SK-N-SH treated with all-trans-retinoic acid at 6 μM for 48 hours (cell line): ENCODE measurements at regions not wholly inside any gene's neighbourhood (a gene's known extent, or its start where the extent isn't known, plus 50 kb on each side); places are given as distances from the start of the nearest gene placed in this dataset.

Experiments used
- BACH2 ChIP-seq: fragments of 250-450 bp; sonication (Bioruptor Pico); IDR thresholded peaks from 2 replicates; pipeline ENCODE4 v1.9.0; 2021; ENCODE audit warnings: mild to moderate bottlenecking, borderline replicate concordance
- CSDC2 ChIP-seq: fragments of 250-450 bp; sonication (Bioruptor Pico); IDR thresholded peaks from 2 replicates; pipeline ENCODE4 v1.5.0; 2020; ENCODE audit warnings: mild to moderate bottlenecking, moderate library complexity
- SNAI2 ChIP-seq: fragments of 250-450 bp; sonication (Bioruptor Pico); IDR thresholded peaks from 2 replicates; pipeline ENCODE4 v1.5.0; 2020; ENCODE audit warnings: mild to moderate bottlenecking, moderate library complexity
- TCF4 ChIP-seq: fragments of 250-450 bp; sonication (Bioruptor Pico); IDR thresholded peaks from 2 replicates; pipeline ENCODE4 v1.8.0; 2021; ENCODE audit warnings: mild to moderate bottlenecking, moderate library complexity, borderline replicate concordance
- TOX ChIP-seq: fragments of 250-450 bp; sonication (Bioruptor Pico); IDR thresholded peaks from 2 replicates; pipeline ENCODE4 v1.8.0; 2021; ENCODE audit warnings: mild to moderate bottlenecking, moderate library complexity, borderline replicate concordance
- ZFP3 ChIP-seq: fragments of 250-450 bp; sonication (Bioruptor Pico); IDR thresholded peaks from 2 replicates; pipeline ENCODE4 v1.5.0; 2020; ENCODE audit warnings: mild to moderate bottlenecking, moderate library complexity
- TF ChIP-seq, protein P1 (sequence below): fragments of 250-450 bp; sonication (Bioruptor Pico); IDR thresholded peaks from 2 replicates; pipeline ENCODE4 v1.5.1; 2021; ENCODE audit warnings: mild to moderate bottlenecking, moderate library complexity
- TF ChIP-seq, protein P2 (sequence below): fragments of 250-450 bp; sonication (Bioruptor Pico); IDR thresholded peaks from 2 replicates; pipeline ENCODE4 v1.8.0; 2020; ENCODE audit warnings: mild to moderate bottlenecking, moderate library complexity, borderline replicate concordance
- TF ChIP-seq, protein P3 (sequence below): fragments of 250-450 bp; sonication (Bioruptor Pico); IDR thresholded peaks from 2 replicates; pipeline ENCODE4 v1.5.1; 2020; ENCODE audit warnings: low read depth, mild to moderate bottlenecking, moderate library complexity

DNA sequence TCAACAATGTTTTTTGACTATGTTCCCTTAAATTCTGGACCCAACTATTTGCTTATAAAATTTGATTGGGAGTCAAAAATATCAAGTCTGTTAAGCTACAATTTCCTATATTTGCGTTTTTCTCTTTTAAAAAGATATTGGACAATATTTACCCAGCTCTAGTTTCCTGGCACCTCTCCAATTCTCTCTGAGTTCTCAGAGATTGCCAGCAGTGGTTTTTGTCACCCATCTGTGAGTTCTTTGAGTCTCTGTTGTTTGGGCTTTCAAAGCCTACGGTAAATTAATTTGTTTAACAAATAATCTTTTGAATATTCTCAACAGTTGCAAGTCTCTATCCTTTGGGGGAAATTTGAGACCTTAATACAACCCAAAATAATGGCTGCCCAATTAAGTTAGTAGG is 174.2 kb upstream of the PUM3 start:
- TF ChIP-seq TCF4 (CRISPR knock-in tag) (no peak), TOX (CRISPR knock-in tag) (no peak), CSDC2 (CRISPR knock-in tag) (no peak), ZFP3 (no peak), BACH2 (CRISPR knock-in tag) (no peak), SNAI2 (CRISPR knock-in tag) (no peak)
- TF ChIP-seq, protein P1, sequence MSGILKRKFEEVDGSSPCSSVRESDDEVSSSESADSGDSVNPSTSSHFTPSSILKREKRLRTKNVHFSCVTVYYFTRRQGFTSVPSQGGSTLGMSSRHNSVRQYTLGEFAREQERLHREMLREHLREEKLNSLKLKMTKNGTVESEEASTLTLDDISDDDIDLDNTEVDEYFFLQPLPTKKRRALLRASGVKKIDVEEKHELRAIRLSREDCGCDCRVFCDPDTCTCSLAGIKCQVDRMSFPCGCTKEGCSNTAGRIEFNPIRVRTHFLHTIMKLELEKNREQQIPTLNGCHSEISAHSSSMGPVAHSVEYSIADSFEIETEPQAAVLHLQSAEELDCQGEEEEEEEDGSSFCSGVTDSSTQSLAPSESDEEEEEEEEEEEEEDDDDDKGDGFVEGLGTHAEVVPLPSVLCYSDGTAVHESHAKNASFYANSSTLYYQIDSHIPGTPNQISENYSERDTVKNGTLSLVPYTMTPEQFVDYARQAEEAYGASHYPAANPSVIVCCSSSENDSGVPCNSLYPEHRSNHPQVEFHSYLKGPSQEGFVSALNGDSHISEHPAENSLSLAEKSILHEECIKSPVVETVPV (CRISPR knock-in tag): no peak
- TF ChIP-seq, protein P2, sequence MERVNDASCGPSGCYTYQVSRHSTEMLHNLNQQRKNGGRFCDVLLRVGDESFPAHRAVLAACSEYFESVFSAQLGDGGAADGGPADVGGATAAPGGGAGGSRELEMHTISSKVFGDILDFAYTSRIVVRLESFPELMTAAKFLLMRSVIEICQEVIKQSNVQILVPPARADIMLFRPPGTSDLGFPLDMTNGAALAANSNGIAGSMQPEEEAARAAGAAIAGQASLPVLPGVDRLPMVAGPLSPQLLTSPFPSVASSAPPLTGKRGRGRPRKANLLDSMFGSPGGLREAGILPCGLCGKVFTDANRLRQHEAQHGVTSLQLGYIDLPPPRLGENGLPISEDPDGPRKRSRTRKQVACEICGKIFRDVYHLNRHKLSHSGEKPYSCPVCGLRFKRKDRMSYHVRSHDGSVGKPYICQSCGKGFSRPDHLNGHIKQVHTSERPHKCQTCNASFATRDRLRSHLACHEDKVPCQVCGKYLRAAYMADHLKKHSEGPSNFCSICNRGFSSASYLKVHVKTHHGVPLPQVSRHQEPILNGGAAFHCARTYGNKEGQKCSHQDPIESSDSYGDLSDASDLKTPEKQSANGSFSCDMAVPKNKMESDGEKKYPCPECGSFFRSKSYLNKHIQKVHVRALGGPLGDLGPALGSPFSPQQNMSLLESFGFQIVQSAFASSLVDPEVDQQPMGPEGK (CRISPR knock-in tag): no peak
- TF ChIP-seq, protein P3, sequence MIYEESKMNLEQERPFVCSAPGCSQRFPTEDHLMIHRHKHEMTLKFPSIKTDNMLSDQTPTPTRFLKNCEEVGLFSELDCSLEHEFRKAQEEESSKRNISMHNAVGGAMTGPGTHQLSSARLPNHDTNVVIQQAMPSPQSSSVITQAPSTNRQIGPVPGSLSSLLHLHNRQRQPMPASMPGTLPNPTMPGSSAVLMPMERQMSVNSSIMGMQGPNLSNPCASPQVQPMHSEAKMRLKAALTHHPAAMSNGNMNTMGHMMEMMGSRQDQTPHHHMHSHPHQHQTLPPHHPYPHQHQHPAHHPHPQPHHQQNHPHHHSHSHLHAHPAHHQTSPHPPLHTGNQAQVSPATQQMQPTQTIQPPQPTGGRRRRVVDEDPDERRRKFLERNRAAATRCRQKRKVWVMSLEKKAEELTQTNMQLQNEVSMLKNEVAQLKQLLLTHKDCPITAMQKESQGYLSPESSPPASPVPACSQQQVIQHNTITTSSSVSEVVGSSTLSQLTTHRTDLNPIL (CRISPR knock-in tag): no peak
